Trophoblast cell (in vitro differentiated cells and primary cell): ENCODE measurements at regions not wholly inside any gene's neighbourhood (a gene's known extent, or its start where the extent isn't known, plus 50 kb on each side); places are given as distances from the start of the nearest gene placed in this dataset.

ENCODE experiments used
- DNase-seq, 2 donors: peaks; one replicate each; pipeline ENCODE4 v3.0.0-alpha.2; 2016
- H2AFZ ChIP-seq: 2 replicates; pipeline ENCODE4 v1.6.1; 2013; ENCODE audit warnings: low read length, moderate library complexity, mild to moderate bottlenecking; ENCODE audit not compliant: insufficient read depth, poor library complexity
- H2AK5ac ChIP-seq: 2 replicates; pipeline ENCODE4 v1.6.1; 2013; ENCODE audit warnings: mild to moderate bottlenecking, low read length
- H2BK120ac ChIP-seq: 2 replicates; pipeline ENCODE4 v1.6.1; 2013; ENCODE audit warnings: low read length, mild to moderate bottlenecking, moderate library complexity; ENCODE audit not compliant: insufficient read depth, poor library complexity
- H2BK12ac ChIP-seq: 2 replicates; pipeline ENCODE4 v1.6.1; 2013; ENCODE audit warnings: mild to moderate bottlenecking, low read length, moderate library complexity
- H2BK5ac ChIP-seq: 2 replicates; pipeline ENCODE4 v1.6.1; 2013; ENCODE audit warnings: low read length, low read depth, moderate library complexity, mild to moderate bottlenecking; ENCODE audit not compliant: poor library complexity
- H3K14ac ChIP-seq: 2 replicates; pipeline ENCODE4 v1.6.1; 2013; ENCODE audit warnings: mild to moderate bottlenecking, low read length
- H3K18ac ChIP-seq: 2 replicates; pipeline ENCODE4 v1.6.1; 2013; ENCODE audit warnings: mild to moderate bottlenecking, low read length
- H3K23ac ChIP-seq: 2 replicates; pipeline ENCODE4 v1.6.1; 2013; ENCODE audit warnings: low read length
- H3K27ac ChIP-seq: 2 replicates; pipeline ENCODE4 v1.5.1; 2013; ENCODE audit warnings: low read depth, mild to moderate bottlenecking, inconsistent platforms, low read length, moderate library complexity
- H3K27me3 ChIP-seq: 2 replicates; pipeline ENCODE4 v1.6.1; 2013; ENCODE audit warnings: inconsistent platforms, mild to moderate bottlenecking, low read length, moderate library complexity; ENCODE audit not compliant: insufficient read depth
- H3K36me3 ChIP-seq, 2 experiments: 1 replicate in 1 of 2; 2 replicates in 1 of 2; pipeline ENCODE4 v1.6.1; 2013; ENCODE audit warnings: low read length in 2 of 2, mild to moderate bottlenecking in 2 of 2, moderate library complexity in 1 of 2; ENCODE audit not compliant: insufficient read depth in 2 of 2, control insufficient read depth in 1 of 2
- H3K4ac ChIP-seq: 2 replicates; pipeline ENCODE4 v1.6.1; 2013; ENCODE audit warnings: low read depth, mild to moderate bottlenecking, low read length, moderate library complexity
- H3K4me1 ChIP-seq, 2 experiments: 1 replicate in 1 of 2; 2 replicates in 1 of 2; pipeline ENCODE4 v1.6.1; 2013; ENCODE audit warnings: low read length in 2 of 2, mild to moderate bottlenecking in 2 of 2, moderate library complexity in 1 of 2; ENCODE audit not compliant: insufficient read depth in 2 of 2, control insufficient read depth in 1 of 2
- H3K4me2 ChIP-seq: 2 replicates; pipeline ENCODE4 v1.6.1; 2013; ENCODE audit warnings: inconsistent platforms, mild to moderate bottlenecking, low read length, moderate library complexity
- H3K4me3 ChIP-seq: 2 replicates; pipeline ENCODE4 v1.5.1; 2013; ENCODE audit warnings: mild to moderate bottlenecking, low read depth, low read length, inconsistent platforms
- H3K79me1 ChIP-seq: one replicate; pipeline ENCODE4 v1.6.1; 2013; ENCODE audit warnings: low read length
- H3K79me2 ChIP-seq: 2 replicates; pipeline ENCODE4 v1.6.1; 2013; ENCODE audit warnings: low read length, mild to moderate bottlenecking; ENCODE audit not compliant: control insufficient read depth, insufficient read depth, poor library complexity
- H3K9ac ChIP-seq: 2 replicates; pipeline ENCODE4 v1.6.1; 2013; ENCODE audit warnings: mild to moderate bottlenecking, low read length
- H3K9me3 ChIP-seq: 2 replicates; pipeline ENCODE4 v1.6.1; 2013; ENCODE audit warnings: low read depth, mild to moderate bottlenecking, control low read depth, inconsistent platforms, low read length; ENCODE audit not compliant: insufficient read depth
- H4K12ac ChIP-seq: 2 replicates; pipeline ENCODE4 v1.6.1; 2013; ENCODE audit warnings: low read depth, mild to moderate bottlenecking, low read length, moderate library complexity
- H4K8ac ChIP-seq: 2 replicates; pipeline ENCODE4 v1.6.1; 2013; ENCODE audit warnings: low read depth, mild to moderate bottlenecking, low read length, moderate library complexity
- H4K91ac ChIP-seq: one replicate; pipeline ENCODE4 v1.6.1; 2013; ENCODE audit warnings: low read depth, mild to moderate bottlenecking, low read length, moderate library complexity
- WGBS: extraction: QIAGEN DNeasy Blood & Tissue Kit; methylation state at CpG from one replicate; pipeline ENCODE4 v1.1.7; 2013; ENCODE audit warnings: missing lambda C conversion rate; ENCODE audit not compliant: insufficient read length, insufficient coverage; ENCODE audit errors: extremely low coverage; 5-methylcytosine and 5-hydroxymethylcytosine counted together

DNA sequence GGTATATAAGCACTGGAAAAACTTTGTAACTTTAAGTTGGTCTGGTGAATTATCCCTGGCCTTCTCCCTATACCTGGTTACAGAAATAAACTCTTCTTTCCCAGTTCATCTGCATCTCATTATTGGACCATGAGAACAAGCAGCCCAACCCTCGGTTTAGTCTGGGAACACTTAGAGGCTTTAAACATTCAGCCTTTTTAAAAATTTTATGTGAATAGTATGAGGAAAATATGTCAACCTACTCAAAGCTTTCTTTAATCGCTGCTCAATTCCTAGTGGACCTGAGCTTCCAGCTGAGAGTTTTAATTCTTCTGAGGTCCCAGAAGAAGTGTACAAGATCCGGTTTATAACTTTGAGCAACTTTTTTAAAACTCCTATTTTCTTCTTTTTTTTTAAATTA, 358.6 kb upstream of the NOCT start:
- H3K14ac ChIP-seq, result no peak overlapping the region
- no peak overlapping the region for H4K12ac ChIP-seq
- no CpG with 5 or more reads among the region's 3 CpGs for WGBS
- peaks cover 7 to 9% of the 10 kb centered on the region in 2 experiments for H3K4me1 ChIP-seq
- no peak overlapping the region for H3K4ac ChIP-seq
- H3K27me3 ChIP-seq, result no peaks in the 10 kb centered on the region
- no peak overlapping the region for H4K8ac ChIP-seq
- H2AFZ ChIP-seq, result no peak overlapping the region
- H3K9me3 ChIP-seq, result no peaks in the 10 kb centered on the region
- no peak overlapping the region for H2BK120ac ChIP-seq
- no peaks in the 10 kb centered on the region for H3K36me3 ChIP-seq
- H3K9ac ChIP-seq, result no peak overlapping the region
- no peak overlapping the region for H3K4me2 ChIP-seq
- H3K79me1 ChIP-seq, result peaks cover 4% of the 10 kb centered on the region
- no peak overlapping the region for H2BK5ac ChIP-seq
- H3K79me2 ChIP-seq, result no peaks in the 10 kb centered on the region
- no peak overlapping the region for H3K23ac ChIP-seq
- no peak overlapping the region for H3K4me3 ChIP-seq
- H3K18ac ChIP-seq, result no peak overlapping the region
- no peak overlapping the region for H4K91ac ChIP-seq
- no peak for DNase-seq
- H2BK12ac ChIP-seq, result no peak overlapping the region
- H2AK5ac ChIP-seq, result no peak overlapping the region
- H3K27ac ChIP-seq, result no peak overlapping the region

DNA sequence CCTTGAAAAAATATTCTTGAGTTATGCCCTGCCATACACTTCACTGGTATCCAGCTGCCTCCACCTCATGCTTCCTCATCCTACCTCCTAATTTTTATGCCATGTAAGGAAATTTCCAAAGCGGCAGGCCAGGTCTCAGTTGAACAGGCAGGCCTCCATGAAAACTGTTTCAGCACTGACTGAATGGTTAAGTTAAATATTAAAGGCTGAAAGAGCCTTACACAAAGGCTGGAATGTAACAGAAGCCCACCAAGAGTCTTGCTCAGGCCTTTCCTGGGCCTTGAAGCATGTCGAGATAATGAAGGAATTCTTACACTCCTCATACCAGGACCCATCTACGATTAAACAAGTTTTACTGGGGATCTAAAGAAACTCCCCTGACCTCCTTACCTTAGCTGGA, 359.6 kb upstream of the NOCT start:
- no peak overlapping the region for H3K23ac ChIP-seq
- no peak overlapping the region for H2AFZ ChIP-seq
- H3K4me2 ChIP-seq, result no peak overlapping the region
- H3K9ac ChIP-seq, result no peak overlapping the region
- no peak overlapping the region for H3K27ac ChIP-seq
- H3K79me1 ChIP-seq, result peaks cover 4% of the 10 kb centered on the region
- H4K8ac ChIP-seq, result no peak overlapping the region
- H3K9me3 ChIP-seq, result no peaks in the 10 kb centered on the region
- no peak overlapping the region for H3K18ac ChIP-seq
- H4K91ac ChIP-seq, result no peak overlapping the region
- H4K12ac ChIP-seq, result no peak overlapping the region
- H3K14ac ChIP-seq, result no peak overlapping the region
- no peak overlapping the region for H2AK5ac ChIP-seq
- no peaks in the 10 kb centered on the region for H3K79me2 ChIP-seq
- peaks cover 5 to 7% of the 10 kb centered on the region in 2 experiments for H3K4me1 ChIP-seq
- H3K36me3 ChIP-seq, result no peaks in the 10 kb centered on the region
- no peak overlapping the region for H3K4ac ChIP-seq
- no peak overlapping the region for H2BK12ac ChIP-seq
- WGBS, result no CpG with 5 or more reads among the region's 3 CpGs
- no peak for DNase-seq
- H3K4me3 ChIP-seq, result no peak overlapping the region
- no peak overlapping the region for H2BK120ac ChIP-seq
- no peaks in the 10 kb centered on the region for H3K27me3 ChIP-seq
- no peak overlapping the region for H2BK5ac ChIP-seq

DNA sequence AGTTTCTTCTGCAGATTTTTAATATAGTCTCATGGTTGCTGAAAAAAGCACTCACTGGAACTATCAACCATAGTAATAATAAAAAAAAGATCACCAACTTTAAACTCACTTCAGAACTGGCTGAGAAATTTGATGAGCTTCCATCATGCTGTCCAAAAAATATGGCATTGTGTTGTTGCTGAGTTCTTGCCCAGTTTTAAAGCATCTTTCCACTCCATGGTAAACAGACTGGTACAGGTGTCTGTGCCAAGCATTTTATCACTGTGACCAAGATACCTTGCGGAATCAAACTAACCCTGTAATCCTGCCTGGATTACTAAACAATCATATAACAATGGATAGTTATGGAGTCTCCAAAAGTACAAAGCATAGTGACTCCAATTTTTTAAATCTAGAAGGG, 360.3 kb upstream of the NOCT start:
- no CpG with 5 or more reads among the region's 1 CpG for WGBS
- Histone ChIP-seq H3K18ac (no peak overlapping the region), H2BK12ac (no peak overlapping the region), H3K4me1 (peaks cover 4 to 7% of the 10 kb centered on the region in 2 experiments), H4K12ac (no peak overlapping the region), H2BK120ac (no peak overlapping the region), H4K8ac (no peak overlapping the region), H2AK5ac (no peak overlapping the region), H3K4me2 (no peak overlapping the region), H3K36me3 (no peaks in the 10 kb centered on the region), H2BK5ac (no peak overlapping the region), H3K9ac (no peak overlapping the region), H3K27ac (no peak overlapping the region), H3K4ac (no peak overlapping the region), H3K9me3 (no peaks in the 10 kb centered on the region), H4K91ac (no peak overlapping the region), H3K79me2 (no peaks in the 10 kb centered on the region), H3K79me1 (peaks cover 4% of the 10 kb centered on the region), H3K27me3 (no peaks in the 10 kb centered on the region), H2AFZ (no peak overlapping the region), H3K14ac (no peak overlapping the region), H3K4me3 (no peak overlapping the region), H3K23ac (no peak overlapping the region)
- no peak for DNase-seq

DNA sequence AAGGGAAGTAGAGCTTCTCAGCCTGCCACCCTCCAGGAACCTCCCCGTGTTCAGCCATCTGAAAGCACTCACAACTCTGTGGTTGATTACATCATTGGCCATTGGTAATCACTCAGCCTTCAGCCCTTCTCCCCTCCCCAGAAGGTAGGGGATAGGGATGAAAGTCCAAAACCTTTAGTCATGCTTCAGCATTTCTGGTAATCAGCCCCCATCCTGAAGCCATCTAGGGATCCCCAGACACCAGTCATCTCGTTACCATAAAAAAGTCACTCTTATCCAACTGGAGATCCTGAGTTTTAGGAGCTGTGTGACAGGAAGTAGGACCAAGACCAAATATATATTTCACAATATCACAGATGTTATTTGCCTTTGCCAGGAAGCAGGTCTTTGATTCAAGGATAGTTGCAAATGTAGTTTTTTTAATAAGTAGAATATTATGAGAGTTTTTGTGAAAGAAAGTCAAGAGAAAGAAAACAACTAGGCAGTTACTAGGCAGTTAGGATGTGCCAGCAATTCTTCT, 364.6 kb upstream of the NOCT start:
- no CpG with 5 or more reads among the region's 2 CpGs for WGBS
- no peak overlapping the region for H3K14ac ChIP-seq
- H3K27me3 ChIP-seq, result no peaks in the 10 kb centered on the region
- H3K4me1 ChIP-seq, result no peaks in the 10 kb centered on the region
- no peak overlapping the region for H2AK5ac ChIP-seq
- no peak overlapping the region for H2AFZ ChIP-seq
- H3K79me1 ChIP-seq, result no peaks in the 10 kb centered on the region
- no peak overlapping the region for H3K23ac ChIP-seq
- H4K91ac ChIP-seq, result no peak overlapping the region
- H3K79me2 ChIP-seq, result no peaks in the 10 kb centered on the region
- H3K9me3 ChIP-seq, result no peaks in the 10 kb centered on the region
- H3K4me3 ChIP-seq, result no peak overlapping the region
- H3K9ac ChIP-seq, result no peak overlapping the region
- H2BK120ac ChIP-seq, result no peak overlapping the region
- H4K8ac ChIP-seq, result no peak overlapping the region
- no peak overlapping the region for H3K4ac ChIP-seq
- H3K18ac ChIP-seq, result no peak overlapping the region
- no peak overlapping the region for H2BK5ac ChIP-seq
- no peaks in the 10 kb centered on the region for H3K36me3 ChIP-seq
- no peak overlapping the region for H3K4me2 ChIP-seq
- H2BK12ac ChIP-seq, result no peak overlapping the region
- H3K27ac ChIP-seq, result no peak overlapping the region
- no peak overlapping the region for H4K12ac ChIP-seq
- no peak for DNase-seq
